ENCODE measurements at regions not wholly inside any gene's neighbourhood (a gene's known extent, or its start where the extent isn't known, plus 50 kb on each side); places are given as distances from the start of the nearest gene placed in this dataset.

DNA sequence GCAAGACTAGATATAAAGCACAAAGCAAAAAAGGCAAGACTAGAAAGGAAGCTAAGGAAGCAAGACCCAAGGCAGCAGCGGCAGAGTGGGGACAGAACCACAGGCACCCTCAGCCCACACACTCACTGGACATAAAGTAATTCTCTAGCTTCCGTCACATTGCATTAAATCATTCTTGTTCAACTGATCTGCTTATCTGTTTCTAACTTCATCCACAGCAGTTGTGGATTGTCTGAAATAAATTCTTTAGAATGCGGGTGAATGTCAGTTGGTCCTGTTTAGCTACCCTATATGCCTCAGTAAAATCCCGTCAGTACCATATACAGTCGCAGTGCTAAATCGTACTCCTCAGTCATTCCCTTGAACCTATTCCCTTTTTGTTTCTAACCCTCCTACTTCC lies 183.2 kb upstream of the SLC39A10 start:
- Histone ChIP-seq H3F3A (ENCODE audit: insufficient read depth, low read length) (peaks cover 20% of the 10 kb centered on the region), H3K4me2 (ENCODE audit: low read depth, low read length) (no peak overlapping the region), H3K9me2 (replicated peaks; ENCODE audit: insufficient read depth, low read length) (no peaks in the 10 kb centered on the region), H3K4me1 (ENCODE audit: low read length) (peaks cover 43% of the 10 kb centered on the region), H3K9ac (ENCODE audit: low read length) (no peak overlapping the region), H3K27me3 (replicated peaks; ENCODE audit: insufficient read depth, low read length) (no peaks in the 10 kb centered on the region), H3K27ac (ENCODE audit: low read length) (no peak overlapping the region), H3K36me3 (replicated peaks; ENCODE audit: insufficient read depth, low read length) (no peaks in the 10 kb centered on the region), H3K79me2 (ENCODE audit: low read length) (no peaks in the 10 kb centered on the region), H2AFZ (ENCODE audit: low read length) (no peak overlapping the region), H4K20me1 (ENCODE audit: insufficient read depth, low read length) (no peaks in the 10 kb centered on the region), H3K9me3 (replicated peaks; ENCODE audit: insufficient read depth, low read length) (no peaks in the 10 kb centered on the region), H3K4me3 (ENCODE audit: low read length) (no peak overlapping the region)
- DNase-seq, result no peak
- no peak for TF ChIP-seq EZH2 (optimal IDR thresholded peaks at IDR 0.05; ENCODE audit: low read depth, low read length)
- TF ChIP-seq, protein P1, sequence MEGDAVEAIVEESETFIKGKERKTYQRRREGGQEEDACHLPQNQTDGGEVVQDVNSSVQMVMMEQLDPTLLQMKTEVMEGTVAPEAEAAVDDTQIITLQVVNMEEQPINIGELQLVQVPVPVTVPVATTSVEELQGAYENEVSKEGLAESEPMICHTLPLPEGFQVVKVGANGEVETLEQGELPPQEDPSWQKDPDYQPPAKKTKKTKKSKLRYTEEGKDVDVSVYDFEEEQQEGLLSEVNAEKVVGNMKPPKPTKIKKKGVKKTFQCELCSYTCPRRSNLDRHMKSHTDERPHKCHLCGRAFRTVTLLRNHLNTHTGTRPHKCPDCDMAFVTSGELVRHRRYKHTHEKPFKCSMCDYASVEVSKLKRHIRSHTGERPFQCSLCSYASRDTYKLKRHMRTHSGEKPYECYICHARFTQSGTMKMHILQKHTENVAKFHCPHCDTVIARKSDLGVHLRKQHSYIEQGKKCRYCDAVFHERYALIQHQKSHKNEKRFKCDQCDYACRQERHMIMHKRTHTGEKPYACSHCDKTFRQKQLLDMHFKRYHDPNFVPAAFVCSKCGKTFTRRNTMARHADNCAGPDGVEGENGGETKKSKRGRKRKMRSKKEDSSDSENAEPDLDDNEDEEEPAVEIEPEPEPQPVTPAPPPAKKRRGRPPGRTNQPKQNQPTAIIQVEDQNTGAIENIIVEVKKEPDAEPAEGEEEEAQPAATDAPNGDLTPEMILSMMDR (IDR thresholded peaks at IDR 0.05; ENCODE audit: low read length), result no peak
- no peak for TF ChIP-seq EZH2phosphoT487 (IDR thresholded peaks at IDR 0.05; ENCODE audit: low read length)

DNA sequence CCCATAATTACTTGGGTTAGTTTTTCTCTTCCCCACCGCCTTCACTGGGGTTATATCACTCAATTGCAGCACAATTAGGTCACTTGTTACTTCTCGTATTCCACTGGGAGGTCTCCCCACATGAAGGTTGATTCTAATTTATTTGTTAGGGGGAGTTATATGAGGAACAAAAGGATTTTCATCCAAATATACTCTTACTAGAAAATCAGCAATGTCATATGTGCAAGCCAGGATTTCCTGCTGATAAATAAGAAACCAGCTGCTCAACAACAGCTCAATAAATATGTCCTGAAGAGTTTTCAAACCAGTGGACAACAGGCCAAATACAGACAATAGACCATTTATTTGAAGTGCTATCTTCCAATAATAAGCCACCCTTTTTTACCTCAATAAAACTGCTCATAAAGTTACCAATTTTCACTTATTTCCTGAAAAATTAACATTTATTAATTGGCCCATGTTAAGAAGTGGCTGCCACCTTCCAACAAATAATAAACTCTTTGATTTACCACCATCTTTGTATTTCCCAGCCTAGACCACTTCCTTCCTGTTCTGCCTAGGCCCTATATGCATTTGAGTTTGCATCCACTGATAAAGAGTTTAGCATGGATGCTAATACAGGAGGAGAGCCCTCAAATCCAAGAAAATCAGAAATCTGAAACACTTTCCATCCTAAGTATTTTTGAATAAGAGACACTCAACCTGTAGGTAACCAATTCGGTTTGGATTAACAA lies 184.4 kb upstream of the SLC39A10 start:
- peaks cover 29% of the 10 kb centered on the region for H3F3A ChIP-seq (ENCODE audit: insufficient read depth, low read length)
- no peak overlapping the region for H3K4me2 ChIP-seq (ENCODE audit: low read depth, low read length)

DNA sequence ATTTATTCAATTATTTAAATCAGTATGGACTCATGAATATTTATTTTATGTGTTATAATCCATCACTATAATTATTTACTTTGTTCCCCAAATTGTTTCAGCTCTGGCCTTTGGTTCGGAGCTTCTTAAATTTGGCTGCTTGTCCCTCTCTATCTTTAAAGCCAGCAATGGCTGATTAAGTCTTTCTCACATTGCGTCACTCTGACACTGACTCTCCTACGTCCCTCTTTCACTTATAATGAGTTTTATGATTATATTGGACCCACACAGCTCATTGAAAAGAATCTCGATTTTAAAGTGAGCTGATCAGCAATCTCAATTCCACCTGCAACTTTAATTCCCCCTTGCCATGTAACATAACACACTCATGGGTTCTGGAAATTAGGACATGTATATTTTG lies 185.2 kb upstream of the SLC39A10 start:
- Histone ChIP-seq H2AFZ (ENCODE audit: low read length) (no peak overlapping the region), H3K36me3 (replicated peaks; ENCODE audit: insufficient read depth, low read length) (no peaks in the 10 kb centered on the region), H3K4me1 (ENCODE audit: low read length) (peaks cover 53% of the 10 kb centered on the region), H3K79me2 (ENCODE audit: low read length) (no peaks in the 10 kb centered on the region), H4K20me1 (ENCODE audit: insufficient read depth, low read length) (no peaks in the 10 kb centered on the region), H3F3A (ENCODE audit: insufficient read depth, low read length) (peaks cover 29% of the 10 kb centered on the region), H3K27me3 (replicated peaks; ENCODE audit: insufficient read depth, low read length) (no peaks in the 10 kb centered on the region), H3K4me2 (ENCODE audit: low read depth, low read length) (peak overlapping the region; percentile 35; the same call in 1 of the 2 replicates), H3K9me3 (replicated peaks; ENCODE audit: insufficient read depth, low read length) (no peaks in the 10 kb centered on the region), H3K4me3 (ENCODE audit: low read length) (no peak overlapping the region), H3K9ac (ENCODE audit: low read length) (no peak overlapping the region), H3K9me2 (replicated peaks; ENCODE audit: insufficient read depth, low read length) (no peaks in the 10 kb centered on the region), H3K27ac (ENCODE audit: low read length) (no peak overlapping the region; the same call in 1 of the 2 replicates)
- DNase-seq, result no peak
- TF ChIP-seq EZH2 (optimal IDR thresholded peaks at IDR 0.05; ENCODE audit: low read depth, low read length), result no peak
- TF ChIP-seq, protein P1 (IDR thresholded peaks at IDR 0.05; ENCODE audit: low read length), result no peak
- no peak for TF ChIP-seq EZH2phosphoT487 (IDR thresholded peaks at IDR 0.05; ENCODE audit: low read length)

More for the DNA sequence above, 184.4 kb upstream of the SLC39A10 start:
- H3K27me3 ChIP-seq (replicated peaks; ENCODE audit: insufficient read depth, low read length), result no peaks in the 10 kb centered on the region
- H3K4me3 ChIP-seq (ENCODE audit: low read length), result no peak overlapping the region
- peaks cover 50% of the 10 kb centered on the region for H3K4me1 ChIP-seq (ENCODE audit: low read length)
- no peak for TF ChIP-seq EZH2phosphoT487 (IDR thresholded peaks at IDR 0.05; ENCODE audit: low read length)
- TF ChIP-seq, protein P1 (IDR thresholded peaks at IDR 0.05; ENCODE audit: low read length), result no peak
- TF ChIP-seq EZH2 (optimal IDR thresholded peaks at IDR 0.05; ENCODE audit: low read depth, low read length), result no peak
- H3K9me3 ChIP-seq (replicated peaks; ENCODE audit: insufficient read depth, low read length), result no peaks in the 10 kb centered on the region
- no peak for DNase-seq
- no peak overlapping the region for H3K9ac ChIP-seq (ENCODE audit: low read length)
- H4K20me1 ChIP-seq (ENCODE audit: insufficient read depth, low read length), result no peaks in the 10 kb centered on the region
- no peak overlapping the region for H3K27ac ChIP-seq (ENCODE audit: low read length)
- no peaks in the 10 kb centered on the region for H3K79me2 ChIP-seq (ENCODE audit: low read length)
- H2AFZ ChIP-seq (ENCODE audit: low read length), result no peak overlapping the region
- no peaks in the 10 kb centered on the region for H3K9me2 ChIP-seq (replicated peaks; ENCODE audit: insufficient read depth, low read length)
- no peaks in the 10 kb centered on the region for H3K36me3 ChIP-seq (replicated peaks; ENCODE audit: insufficient read depth, low read length)
